GM12878 (cell line): ENCODE measurements at regions not wholly inside any gene's neighbourhood (a gene's known extent, or its start where the extent isn't known, plus 50 kb on each side); places are given as distances from the start of the nearest gene placed in this dataset.

Experiments used
- EP300 ChIP-seq, 2 experiments: fragments of 150-350 bp in 1 of 2; IDR thresholded peaks; 2 replicates each; pipeline ENCODE4 v1.6.1; 2011 to 2012; ENCODE audit warnings: low read depth in 2 of 2, low read length in 2 of 2, borderline replicate concordance in 1 of 2, improper control_type of control experiment in 1 of 2, inconsistent platforms in 1 of 2; ENCODE audit not compliant: control insufficient read depth in 1 of 2
- HDAC2 ChIP-seq: fragments of 200-600 bp; sonication (generic); IDR thresholded peaks from 2 replicates; pipeline ENCODE4 v1.6.1; 2017
- MTA3 ChIP-seq: IDR thresholded peaks from 2 replicates; pipeline ENCODE4 v1.6.1; 2012; ENCODE audit warnings: low read length, inconsistent platforms, borderline replicate concordance
- POLR2A ChIP-seq: IDR thresholded peaks from 2 replicates; pipeline ENCODE4 v1.6.1; 2011; ENCODE audit warnings: low read depth, mild to moderate bottlenecking, low read length
- POLR2AphosphoS2 ChIP-seq: IDR thresholded peaks from 2 replicates; pipeline ENCODE4 v1.6.1; 2011; ENCODE audit warnings: low read depth, mild to moderate bottlenecking, low read length, improper control_type of control experiment, moderate library complexity
- RAD21 ChIP-seq: IDR thresholded peaks from 2 replicates; pipeline ENCODE4 v1.6.1; 2011; ENCODE audit warnings: mild to moderate bottlenecking, low read depth, low read length, moderate library complexity; ENCODE audit not compliant: insufficient read depth
- RB1 ChIP-seq: fragments of 450-650 bp; formaldehyde crosslinking; IDR thresholded peaks from 2 replicates; pipeline ENCODE4 v1.6.1; 2017; ENCODE audit warnings: mild to moderate bottlenecking, borderline replicate concordance
- TF ChIP-seq, protein P1 (sequence below): IDR thresholded peaks from 2 replicates; pipeline ENCODE4 v1.6.1; 2011; ENCODE audit warnings: low read depth, low read length, improper control_type of control experiment, borderline replicate concordance
- TF ChIP-seq, protein P2 (sequence below): IDR thresholded peaks from 2 replicates; pipeline ENCODE4 v1.6.1; 2011; ENCODE audit warnings: borderline replicate concordance, low read depth, mild to moderate bottlenecking, moderate library complexity, mixed read lengths, low read length; ENCODE audit not compliant: insufficient read depth; ENCODE audit errors: extremely low read length
- TF ChIP-seq, protein P3 (sequence below): IDR thresholded peaks from 2 replicates; pipeline ENCODE4 v1.6.1; 2011; ENCODE audit warnings: mild to moderate bottlenecking, low read depth, low read length, moderate library complexity; ENCODE audit not compliant: insufficient replicate concordance
- TF ChIP-seq, protein P4 (sequence below), 3 experiments: IDR thresholded peaks in 2 of 3; conservative IDR thresholded peaks in 1 of 3; 2 replicates each; pipeline ENCODE4 v1.5.1; 2011; ENCODE audit warnings: low read depth in 3 of 3, low read length in 3 of 3, mild to moderate bottlenecking in 3 of 3, control low read depth in 2 of 3, moderate library complexity in 2 of 3, inconsistent platforms in 1 of 3, mixed read lengths in 1 of 3; ENCODE audit not compliant: control insufficient read depth in 2 of 3, insufficient read depth in 1 of 3; ENCODE audit errors: extremely low read depth in 1 of 3
- TF ChIP-seq, protein P5 (sequence below): fragments of 450-650 bp; conservative IDR thresholded peaks from 2 replicates; pipeline ENCODE4 v1.6.1; 2017; ENCODE audit warnings: mild to moderate bottlenecking, moderate library complexity
- TF ChIP-seq, protein P6 (sequence below): fragments of 450-650 bp; IDR thresholded peaks from 2 replicates; pipeline ENCODE4 v1.6.1; 2018; ENCODE audit warnings: mild to moderate bottlenecking, low read depth, moderate library complexity; ENCODE audit not compliant: partially characterized antibody

DNA sequence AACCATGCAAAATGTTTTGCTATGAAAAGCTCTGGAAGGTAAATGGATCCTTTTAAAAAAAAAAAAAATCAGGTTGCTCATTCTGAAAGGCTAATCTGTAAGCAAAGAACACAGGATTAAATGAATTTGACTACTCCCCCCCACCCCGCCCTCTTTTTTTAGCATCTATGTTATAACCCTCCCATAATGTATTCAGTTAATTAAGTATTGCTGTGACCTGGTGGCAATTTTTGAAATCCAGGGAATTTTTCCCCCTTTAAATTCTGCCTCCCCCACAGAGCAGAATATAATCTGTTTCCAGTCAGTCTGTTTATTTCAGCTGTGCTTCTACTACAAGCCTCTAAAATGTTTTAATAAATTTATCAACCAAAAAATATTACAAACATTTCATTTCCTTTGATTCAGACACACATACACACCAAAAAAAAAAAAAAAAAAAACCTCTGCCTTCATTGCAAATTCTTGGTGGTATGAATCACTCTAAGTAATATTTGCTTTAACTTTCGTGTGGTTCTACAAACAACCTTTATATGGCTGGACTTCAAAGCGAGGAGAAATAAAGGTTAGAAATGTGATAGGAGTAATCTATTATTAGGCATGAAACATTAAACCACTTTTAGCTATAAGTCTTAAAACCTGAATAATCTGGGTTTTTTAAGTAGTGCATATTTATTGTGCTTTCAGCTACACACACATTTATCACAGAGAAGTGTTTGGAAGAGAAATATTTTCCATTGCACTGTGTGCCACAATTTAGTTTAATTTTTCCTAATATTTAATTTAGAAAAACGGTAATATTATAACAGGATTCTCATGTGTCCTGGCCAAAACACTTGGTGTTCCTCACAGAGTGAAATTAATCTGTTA, 64.4 kb upstream of the ARID5B start:
- TF ChIP-seq, protein P1, sequence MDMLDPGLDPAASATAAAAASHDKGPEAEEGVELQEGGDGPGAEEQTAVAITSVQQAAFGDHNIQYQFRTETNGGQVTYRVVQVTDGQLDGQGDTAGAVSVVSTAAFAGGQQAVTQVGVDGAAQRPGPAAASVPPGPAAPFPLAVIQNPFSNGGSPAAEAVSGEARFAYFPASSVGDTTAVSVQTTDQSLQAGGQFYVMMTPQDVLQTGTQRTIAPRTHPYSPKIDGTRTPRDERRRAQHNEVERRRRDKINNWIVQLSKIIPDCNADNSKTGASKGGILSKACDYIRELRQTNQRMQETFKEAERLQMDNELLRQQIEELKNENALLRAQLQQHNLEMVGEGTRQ = no peak
- TF ChIP-seq EP300 (IDR thresholded peaks at IDR 0.05; ENCODE audit: borderline replicate concordance in 1 of 2, control insufficient read depth in 1 of 2, low read depth in 2 of 2, low read length in 2 of 2) (no peak), POLR2A (no peak), HDAC2 (no peak), RAD21 (no peak), MTA3 (no peak), POLR2AphosphoS2 (no peak), RB1 (no peak)
- TF ChIP-seq, protein P2, sequence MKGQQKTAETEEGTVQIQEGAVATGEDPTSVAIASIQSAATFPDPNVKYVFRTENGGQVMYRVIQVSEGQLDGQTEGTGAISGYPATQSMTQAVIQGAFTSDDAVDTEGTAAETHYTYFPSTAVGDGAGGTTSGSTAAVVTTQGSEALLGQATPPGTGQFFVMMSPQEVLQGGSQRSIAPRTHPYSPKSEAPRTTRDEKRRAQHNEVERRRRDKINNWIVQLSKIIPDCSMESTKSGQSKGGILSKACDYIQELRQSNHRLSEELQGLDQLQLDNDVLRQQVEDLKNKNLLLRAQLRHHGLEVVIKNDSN = no peak
- TF ChIP-seq, protein P3, sequence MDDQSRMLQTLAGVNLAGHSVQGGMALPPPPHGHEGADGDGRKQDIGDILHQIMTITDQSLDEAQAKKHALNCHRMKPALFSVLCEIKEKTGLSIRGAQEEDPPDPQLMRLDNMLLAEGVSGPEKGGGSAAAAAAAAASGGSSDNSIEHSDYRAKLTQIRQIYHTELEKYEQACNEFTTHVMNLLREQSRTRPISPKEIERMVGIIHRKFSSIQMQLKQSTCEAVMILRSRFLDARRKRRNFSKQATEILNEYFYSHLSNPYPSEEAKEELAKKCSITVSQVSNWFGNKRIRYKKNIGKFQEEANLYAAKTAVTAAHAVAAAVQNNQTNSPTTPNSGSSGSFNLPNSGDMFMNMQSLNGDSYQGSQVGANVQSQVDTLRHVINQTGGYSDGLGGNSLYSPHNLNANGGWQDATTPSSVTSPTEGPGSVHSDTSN = no peak
- TF ChIP-seq, protein P4, sequence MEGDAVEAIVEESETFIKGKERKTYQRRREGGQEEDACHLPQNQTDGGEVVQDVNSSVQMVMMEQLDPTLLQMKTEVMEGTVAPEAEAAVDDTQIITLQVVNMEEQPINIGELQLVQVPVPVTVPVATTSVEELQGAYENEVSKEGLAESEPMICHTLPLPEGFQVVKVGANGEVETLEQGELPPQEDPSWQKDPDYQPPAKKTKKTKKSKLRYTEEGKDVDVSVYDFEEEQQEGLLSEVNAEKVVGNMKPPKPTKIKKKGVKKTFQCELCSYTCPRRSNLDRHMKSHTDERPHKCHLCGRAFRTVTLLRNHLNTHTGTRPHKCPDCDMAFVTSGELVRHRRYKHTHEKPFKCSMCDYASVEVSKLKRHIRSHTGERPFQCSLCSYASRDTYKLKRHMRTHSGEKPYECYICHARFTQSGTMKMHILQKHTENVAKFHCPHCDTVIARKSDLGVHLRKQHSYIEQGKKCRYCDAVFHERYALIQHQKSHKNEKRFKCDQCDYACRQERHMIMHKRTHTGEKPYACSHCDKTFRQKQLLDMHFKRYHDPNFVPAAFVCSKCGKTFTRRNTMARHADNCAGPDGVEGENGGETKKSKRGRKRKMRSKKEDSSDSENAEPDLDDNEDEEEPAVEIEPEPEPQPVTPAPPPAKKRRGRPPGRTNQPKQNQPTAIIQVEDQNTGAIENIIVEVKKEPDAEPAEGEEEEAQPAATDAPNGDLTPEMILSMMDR (IDR thresholded peaks at IDR 0.05 in 2 of 3, conservative IDR thresholded peaks at IDR 0.05 in 1 of 3; ENCODE audit: control insufficient read depth in 2 of 3, extremely low read depth in 1 of 3, insufficient read depth in 1 of 3, low read depth in 3 of 3, low read length in 3 of 3) = no peak
- TF ChIP-seq, protein P5, sequence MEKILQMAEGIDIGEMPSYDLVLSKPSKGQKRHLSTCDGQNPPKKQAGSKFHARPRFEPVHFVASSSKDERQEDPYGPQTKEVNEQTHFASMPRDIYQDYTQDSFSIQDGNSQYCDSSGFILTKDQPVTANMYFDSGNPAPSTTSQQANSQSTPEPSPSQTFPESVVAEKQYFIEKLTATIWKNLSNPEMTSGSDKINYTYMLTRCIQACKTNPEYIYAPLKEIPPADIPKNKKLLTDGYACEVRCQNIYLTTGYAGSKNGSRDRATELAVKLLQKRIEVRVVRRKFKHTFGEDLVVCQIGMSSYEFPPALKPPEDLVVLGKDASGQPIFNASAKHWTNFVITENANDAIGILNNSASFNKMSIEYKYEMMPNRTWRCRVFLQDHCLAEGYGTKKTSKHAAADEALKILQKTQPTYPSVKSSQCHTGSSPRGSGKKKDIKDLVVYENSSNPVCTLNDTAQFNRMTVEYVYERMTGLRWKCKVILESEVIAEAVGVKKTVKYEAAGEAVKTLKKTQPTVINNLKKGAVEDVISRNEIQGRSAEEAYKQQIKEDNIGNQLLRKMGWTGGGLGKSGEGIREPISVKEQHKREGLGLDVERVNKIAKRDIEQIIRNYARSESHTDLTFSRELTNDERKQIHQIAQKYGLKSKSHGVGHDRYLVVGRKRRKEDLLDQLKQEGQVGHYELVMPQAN = no peak
- TF ChIP-seq, protein P6, sequence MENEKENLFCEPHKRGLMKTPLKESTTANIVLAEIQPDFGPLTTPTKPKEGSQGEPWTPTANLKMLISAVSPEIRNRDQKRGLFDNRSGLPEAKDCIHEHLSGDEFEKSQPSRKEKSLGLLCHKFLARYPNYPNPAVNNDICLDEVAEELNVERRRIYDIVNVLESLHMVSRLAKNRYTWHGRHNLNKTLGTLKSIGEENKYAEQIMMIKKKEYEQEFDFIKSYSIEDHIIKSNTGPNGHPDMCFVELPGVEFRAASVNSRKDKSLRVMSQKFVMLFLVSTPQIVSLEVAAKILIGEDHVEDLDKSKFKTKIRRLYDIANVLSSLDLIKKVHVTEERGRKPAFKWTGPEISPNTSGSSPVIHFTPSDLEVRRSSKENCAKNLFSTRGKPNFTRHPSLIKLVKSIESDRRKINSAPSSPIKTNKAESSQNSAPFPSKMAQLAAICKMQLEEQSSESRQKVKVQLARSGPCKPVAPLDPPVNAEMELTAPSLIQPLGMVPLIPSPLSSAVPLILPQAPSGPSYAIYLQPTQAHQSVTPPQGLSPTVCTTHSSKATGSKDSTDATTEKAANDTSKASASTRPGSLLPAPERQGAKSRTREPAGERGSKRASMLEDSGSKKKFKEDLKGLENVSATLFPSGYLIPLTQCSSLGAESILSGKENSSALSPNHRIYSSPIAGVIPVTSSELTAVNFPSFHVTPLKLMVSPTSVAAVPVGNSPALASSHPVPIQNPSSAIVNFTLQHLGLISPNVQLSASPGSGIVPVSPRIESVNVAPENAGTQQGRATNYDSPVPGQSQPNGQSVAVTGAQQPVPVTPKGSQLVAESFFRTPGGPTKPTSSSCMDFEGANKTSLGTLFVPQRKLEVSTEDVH = no peak
